HG03196 (cell line): ENCODE measurements at regions not wholly inside any gene's neighbourhood (a gene's known extent, or its start where the extent isn't known, plus 50 kb on each side); places are given as distances from the start of the nearest gene placed in this dataset.

Source experiments
- ATAC-seq: cut with Tn5 transposase; IDR thresholded peaks from one replicate; pipeline ENCODE4 v1.9.1; 2021; ENCODE audit not compliant: unreplicated experiment

DNA sequence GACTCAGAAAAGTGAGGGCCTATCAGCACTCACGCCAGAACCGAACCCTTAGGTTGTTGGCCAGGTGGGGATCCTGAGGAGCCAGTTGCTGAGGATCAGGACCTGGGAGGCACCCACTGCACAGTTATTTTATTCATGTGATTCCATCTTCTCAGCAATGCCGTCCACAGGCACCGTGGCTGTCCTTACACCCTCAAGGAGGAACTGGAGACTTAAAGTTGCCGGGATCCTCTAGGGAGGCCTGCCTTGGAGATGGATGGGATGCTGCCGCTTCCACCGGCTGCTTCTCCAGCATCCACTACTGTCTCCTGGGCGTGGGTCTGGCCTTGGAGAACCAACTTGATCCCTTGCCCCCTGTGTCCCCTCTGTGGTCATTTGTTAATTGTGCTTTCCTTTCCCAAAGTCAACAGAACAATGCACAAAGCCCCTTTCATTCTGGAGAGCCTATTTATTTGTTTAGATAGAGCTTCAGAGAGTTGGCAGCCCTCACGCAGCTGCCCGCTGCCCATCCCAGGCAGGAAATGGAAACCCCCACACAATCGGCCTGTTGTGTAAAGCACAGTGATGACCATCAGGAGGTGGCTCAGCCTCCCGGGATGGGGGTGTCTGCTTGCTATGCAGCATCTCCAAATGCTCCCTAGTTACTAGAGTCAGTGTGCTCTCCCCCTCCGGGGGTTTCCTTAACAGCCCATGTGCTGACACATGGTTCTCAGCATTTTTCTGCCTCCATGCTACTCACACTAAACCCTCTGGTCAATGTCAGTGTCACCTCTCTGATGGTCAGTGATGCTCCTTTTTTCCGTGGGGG is 52.9 kb upstream of the IGFBP3 start:
- no peak for ATAC-seq

DNA sequence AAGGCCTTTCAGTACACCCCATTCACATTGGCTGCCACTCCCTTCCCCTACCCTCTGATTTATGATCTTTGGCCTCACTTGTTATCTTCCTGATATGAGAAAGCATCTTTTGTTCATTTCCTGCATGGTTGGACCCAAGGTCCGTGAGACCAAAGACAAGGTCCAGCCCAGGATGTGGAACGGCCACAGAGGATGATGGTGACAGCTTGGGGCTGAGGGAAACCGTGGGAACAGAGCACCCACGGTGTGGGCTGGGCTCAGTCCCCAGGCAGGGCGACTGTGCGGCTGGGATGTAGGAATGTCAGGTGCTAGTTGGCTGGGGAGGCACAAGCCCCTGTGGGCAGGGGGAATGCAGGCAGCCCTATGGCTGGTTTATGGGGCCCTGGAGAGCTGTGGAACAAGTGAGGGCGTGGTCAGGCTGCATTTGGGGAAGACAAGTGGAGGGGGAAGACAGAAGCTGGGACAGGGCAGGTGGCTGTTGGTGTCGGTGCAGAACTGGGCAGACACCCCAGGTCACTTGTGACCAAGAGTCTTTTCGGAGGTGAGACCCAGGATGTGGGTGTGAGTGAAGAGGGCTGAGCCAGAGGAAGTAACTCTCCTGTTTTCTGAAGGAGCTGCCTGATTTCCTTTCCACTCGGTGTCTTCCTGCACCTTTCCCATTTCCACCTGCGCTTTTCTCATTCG is 51.7 kb upstream of the IGFBP3 start:
- no peak for ATAC-seq

- ATAC-seq = no peak
Observed at GRCh38 chr7:45971661-45972175, 50.6 kb upstream of the IGFBP3 start.

DNA sequence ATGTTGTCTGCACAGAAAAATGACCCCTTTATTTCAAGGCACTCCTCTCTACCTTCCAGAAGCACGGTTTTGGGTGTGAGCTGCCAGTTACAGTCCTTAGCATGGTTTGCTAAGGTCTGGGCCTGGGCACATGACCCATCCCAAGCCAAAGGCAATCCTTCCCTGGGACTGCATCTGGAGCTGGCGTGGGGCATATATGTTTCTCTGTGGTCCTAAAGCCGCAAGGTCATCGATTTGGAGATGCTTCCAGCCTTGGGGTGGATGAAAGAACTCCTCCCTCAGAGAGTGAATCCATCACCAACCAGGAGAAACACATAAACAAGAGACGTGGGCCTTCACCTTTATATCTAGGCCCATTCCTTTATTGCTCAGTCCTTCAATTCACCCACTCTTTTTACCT is 50.1 kb upstream of the IGFBP3 start:
- ATAC-seq = no peak
